Chondrocyte (in vitro differentiated cells): ENCODE measurements at regions not wholly inside any gene's neighbourhood (a gene's known extent, or its start where the extent isn't known, plus 50 kb on each side); places are given as distances from the start of the nearest gene placed in this dataset.
A peak's percentile ranks its signal among the peaks of the same experiment; 100 is the strongest.

Experiments used
- DNase-seq: peaks from one replicate; pipeline ENCODE4 v3.0.0; 2021; ENCODE audit warnings: mixed read lengths, low spot score
- H3K27ac Mint-ChIP-seq: one replicate; pipeline ENCODE4 v1.8.0; 2021; ENCODE audit warnings: mild to moderate bottlenecking, moderate library complexity, mixed read lengths; ENCODE audit not compliant: unreplicated experiment
- H3K27me3 Mint-ChIP-seq: 2 replicates; pipeline ENCODE4 v1.8.0; 2021; ENCODE audit warnings: low read depth, mixed read lengths
- H3K36me3 Mint-ChIP-seq: 2 replicates; pipeline ENCODE4 v1.8.0; 2021; ENCODE audit warnings: low read depth, mixed read lengths
- H3K4me1 Mint-ChIP-seq: 2 replicates; pipeline ENCODE4 v1.8.0; 2021; ENCODE audit warnings: low read depth, mild to moderate bottlenecking, mixed read lengths
- H3K4me3 Mint-ChIP-seq: one replicate; pipeline ENCODE4 v1.8.0; 2021; ENCODE audit warnings: mild to moderate bottlenecking, moderate library complexity, mixed read lengths; ENCODE audit not compliant: unreplicated experiment
- H3K9me3 Mint-ChIP-seq: 2 replicates; pipeline ENCODE4 v1.8.0; 2021; ENCODE audit warnings: low read depth, mixed read lengths
- CTCF ChIP-seq: fragments of 200-600 bp; sonication (generic); IDR thresholded peaks from 2 replicates; pipeline ENCODE4 v1.5.0; 2021; ENCODE audit warnings: antibody characterized with exemption, mild to moderate bottlenecking, moderate library complexity

- Mint-ChIP-seq H3K36me3 (peaks cover 10% of the 10 kb centered on the region), H3K4me3 (no peak overlapping the region), H3K4me1 (peaks cover 44% of the 10 kb centered on the region), H3K27ac (no peak overlapping the region), H3K27me3 (no peaks in the 10 kb centered on the region), H3K9me3 (peaks cover 26% of the 10 kb centered on the region)
- no peak for TF ChIP-seq CTCF
- no peak for DNase-seq
Observed at GRCh38 chr7:46253520-46253919, 332.4 kb upstream of the IGFBP3 start.

DNA sequence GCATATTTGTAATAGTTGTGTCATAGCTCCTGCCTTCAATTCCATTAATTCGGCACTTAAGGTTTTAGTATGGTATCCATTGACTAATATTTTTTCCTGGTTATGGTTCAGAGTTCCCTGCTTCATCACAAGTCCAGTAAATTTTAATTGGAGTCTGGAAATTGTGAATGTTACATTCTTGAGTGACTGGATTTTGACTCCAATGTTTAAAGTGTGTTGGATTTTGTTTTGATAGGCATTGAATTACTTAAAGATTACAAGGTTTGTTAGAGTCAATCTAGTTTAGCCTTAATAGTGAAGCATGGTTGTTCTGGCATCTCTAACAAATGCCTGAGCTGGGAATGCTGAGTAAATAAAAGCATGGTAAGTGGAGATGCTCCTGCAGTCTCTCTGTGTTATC lies 326.6 kb upstream of the IGFBP3 start:
- DNase-seq = no peak
- no peaks in the 10 kb centered on the region for H3K27me3 Mint-ChIP-seq
- H3K36me3 Mint-ChIP-seq = peaks cover 6% of the 10 kb centered on the region
- no peak for TF ChIP-seq CTCF
- H3K27ac Mint-ChIP-seq = peak overlapping the region; percentile 75
- H3K9me3 Mint-ChIP-seq = peaks cover 16% of the 10 kb centered on the region
- peaks cover 41% of the 10 kb centered on the region for H3K4me1 Mint-ChIP-seq
- no peak overlapping the region for H3K4me3 Mint-ChIP-seq

DNA sequence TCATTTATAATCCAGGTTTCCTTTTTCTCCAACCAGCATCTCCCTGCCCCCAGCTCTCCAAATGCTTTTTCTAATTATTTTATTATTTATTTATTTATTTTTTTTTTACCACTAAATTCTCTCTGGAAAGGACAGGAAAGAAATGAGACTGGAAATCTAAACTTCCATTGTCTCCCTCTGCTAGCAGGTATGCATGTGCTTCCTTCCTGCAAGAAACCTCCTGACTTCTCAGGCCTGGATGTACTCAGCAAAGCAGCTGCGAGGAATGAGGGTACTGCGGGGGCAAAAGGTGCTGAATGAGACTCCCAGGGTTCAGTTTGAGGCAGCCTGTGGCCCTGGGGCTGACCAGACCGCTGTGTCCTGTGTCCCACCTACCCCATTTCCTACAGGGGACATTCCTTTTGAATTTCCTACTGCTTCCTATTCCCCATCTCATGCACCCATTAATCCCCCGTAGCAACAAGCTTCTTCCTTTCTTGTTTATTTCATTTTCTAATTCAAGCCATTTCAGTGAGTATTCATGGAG lies 324.6 kb upstream of the IGFBP3 start:
- no peak for TF ChIP-seq CTCF
- peaks cover 3% of the 10 kb centered on the region for H3K36me3 Mint-ChIP-seq
- H3K27me3 Mint-ChIP-seq = no peaks in the 10 kb centered on the region
- no peak overlapping the region for H3K4me3 Mint-ChIP-seq
- peaks cover 16% of the 10 kb centered on the region for H3K9me3 Mint-ChIP-seq
- DNase-seq = no peak
- H3K4me1 Mint-ChIP-seq = peaks cover 35% of the 10 kb centered on the region
- H3K27ac Mint-ChIP-seq = no peak overlapping the region

- peaks cover 3% of the 10 kb centered on the region for H3K36me3 Mint-ChIP-seq
- DNase-seq = no peak
- peaks cover 21% of the 10 kb centered on the region for H3K9me3 Mint-ChIP-seq
Observed at GRCh38 chr7:46244757-46245156, 323.7 kb upstream of the IGFBP3 start.

GRCh38 chr7:46243406-46243805 lies 322.3 kb upstream of the IGFBP3 start:
- TF ChIP-seq CTCF = no peak
- no peak for DNase-seq
- Mint-ChIP-seq H3K9me3 (peaks cover 18% of the 10 kb centered on the region), H3K4me1 (peaks cover 32% of the 10 kb centered on the region), H3K4me3 (no peak overlapping the region), H3K36me3 (peaks cover 3% of the 10 kb centered on the region), H3K27ac (no peak overlapping the region), H3K27me3 (no peaks in the 10 kb centered on the region)

More at GRCh38 chr7:46244757-46245156, 323.7 kb upstream of the IGFBP3 start:
- Mint-ChIP-seq H3K4me3 (no peak overlapping the region), H3K4me1 (peaks cover 34% of the 10 kb centered on the region), H3K27me3 (no peaks in the 10 kb centered on the region), H3K27ac (no peak overlapping the region)
- no peak for TF ChIP-seq CTCF
